H1 (cell line): ENCODE measurements at regions not wholly inside any gene's neighbourhood (a gene's known extent, or its start where the extent isn't known, plus 50 kb on each side); places are given as distances from the start of the nearest gene placed in this dataset.

Experiments
- CTCF ChIA-PET: fragments of 300-600 bp; sonication (Branson Sonifier 250); formaldehyde crosslinking; loops from one replicate; lab custom pipeline; 2021; ENCODE audit not compliant: partially characterized antibody; lab: Charles Lee
- POLR2A ChIA-PET: fragments of 300-600 bp; sonication (Branson Sonifier 250); formaldehyde crosslinking; loops from one replicate; lab custom pipeline; 2021; ENCODE audit warnings: inconsistent platforms; ENCODE audit not compliant: partially characterized antibody; lab: Charles Lee
- DNase-seq, 2 experiments: peaks; one replicate each; pipeline versions ENCODE4 v3.0.0 to v3.0.0-alpha.2; 2010 to 2022; ENCODE audit warnings: low spot score in 2 of 2, low read depth in 1 of 2, mixed read lengths in 1 of 2
- FAIRE-seq: peaks from 2 replicates; lab custom pipeline; 2011; peaks lifted over from hg19 to GRCh38; lab: Jason Lieb, UNC
- H2AFZ ChIP-seq: 2 replicates; pipeline ENCODE4 v1.8.1; 2012; ENCODE audit warnings: low read length, inconsistent platforms
- H2AK5ac ChIP-seq: 2 replicates; pipeline ENCODE4 v1.6.1; 2013; ENCODE audit warnings: low read depth, low read length
- H2BK120ac ChIP-seq: replicated peaks from 2 replicates; pipeline ENCODE3; 2013; ENCODE audit warnings: low read depth, low read length, inconsistent platforms
- H2BK12ac ChIP-seq: 2 replicates; pipeline ENCODE4 v1.6.1; 2013; ENCODE audit warnings: low read depth, low read length
- H2BK15ac ChIP-seq: 2 replicates; pipeline ENCODE4 v1.6.1; 2013; ENCODE audit warnings: low read length
- H2BK20ac ChIP-seq: 2 replicates; pipeline ENCODE4 v1.6.1; 2013; ENCODE audit warnings: low read length
- H2BK5ac ChIP-seq: 2 replicates; pipeline ENCODE4 v1.6.1; 2013; ENCODE audit warnings: low read depth, low read length
- H3K14ac ChIP-seq: 2 replicates; pipeline ENCODE4 v1.6.1; 2013; ENCODE audit warnings: inconsistent platforms; ENCODE audit not compliant: insufficient read length
- H3K18ac ChIP-seq: 2 replicates; pipeline ENCODE4 v1.6.1; 2013; ENCODE audit warnings: low read length; ENCODE audit errors: extremely low read depth
- H3K23ac ChIP-seq: 2 replicates; pipeline ENCODE4 v1.6.1; 2013; ENCODE audit warnings: inconsistent platforms; ENCODE audit not compliant: insufficient read length
- H3K23me2 ChIP-seq: 2 replicates; pipeline ENCODE4 v1.6.1; 2013; ENCODE audit warnings: low read depth, low read length
- H3K27ac ChIP-seq: 2 replicates; pipeline ENCODE4 v1.6.1; 2011; ENCODE audit warnings: low read depth, low read length, inconsistent platforms
- H3K27me3 ChIP-seq, 4 experiments: replicated peaks in 1 of 4; 1 replicate in 1 of 4; 2 replicates in 3 of 4; pipeline versions ENCODE4 v1.6.1 to v1.8.1; 2011 to 2013; ENCODE audit warnings: low read length in 3 of 4, mild to moderate bottlenecking in 3 of 4, inconsistent platforms in 2 of 4, mixed read lengths in 2 of 4, moderate library complexity in 1 of 4; ENCODE audit not compliant: control insufficient read depth in 3 of 4, insufficient read depth in 3 of 4; ENCODE audit errors: extremely low read depth in 1 of 4
- H3K36me3 ChIP-seq, 4 experiments: 2 replicates each; pipeline versions ENCODE4 v1.6.1 to v1.8.1; 2011 to 2013; ENCODE audit warnings: mild to moderate bottlenecking in 4 of 4, low read length in 3 of 4, moderate library complexity in 2 of 4, control low read depth in 1 of 4, inconsistent platforms in 1 of 4; ENCODE audit not compliant: insufficient read depth in 4 of 4, control insufficient read depth in 2 of 4
- H3K4ac ChIP-seq: replicated peaks from 2 replicates; pipeline ENCODE3; 2013; ENCODE audit warnings: low read length, low read depth, mixed read lengths, inconsistent platforms; ENCODE audit not compliant: insufficient read length
- H3K4me1 ChIP-seq, 4 experiments: replicated peaks in 1 of 4; 1 replicate in 1 of 4; 2 replicates in 3 of 4; pipeline versions ENCODE4 v1.6.1 to v1.8.1; 2011 to 2013; ENCODE audit warnings: low read length in 3 of 4, inconsistent platforms in 2 of 4, mixed read lengths in 1 of 4; ENCODE audit not compliant: insufficient read depth in 4 of 4, control insufficient read depth in 3 of 4
- H3K4me2 ChIP-seq, 2 experiments: 2 replicates each; pipeline versions ENCODE4 v1.6.1 to v1.8.1; 2011 to 2013; ENCODE audit warnings: low read depth in 2 of 2, low read length in 2 of 2, control low read depth in 1 of 2, inconsistent platforms in 1 of 2, mild to moderate bottlenecking in 1 of 2; ENCODE audit not compliant: insufficient read depth in 1 of 2
- H3K4me3 ChIP-seq, 4 experiments: fragments of 200-600, 300-600 bp in 1 of 4; sonication (generic), shearing (Covaris generic), sonication (Bioruptor Twin) in 1 of 4; 2 replicates each; pipeline versions ENCODE4 v1.5.1 to v1.8.1; 2011 to 2016; ENCODE audit warnings: low read length in 4 of 4, low read depth in 3 of 4, control low read depth in 2 of 4, inconsistent platforms in 2 of 4, mild to moderate bottlenecking in 2 of 4, mixed read lengths in 1 of 4, moderate library complexity in 1 of 4; ENCODE audit not compliant: insufficient read depth in 2 of 4; ENCODE audit errors: extremely low read depth in 1 of 4
- H3K56ac ChIP-seq: replicated peaks from 2 replicates; pipeline ENCODE3; 2013; ENCODE audit warnings: low read depth, mild to moderate bottlenecking, mixed read lengths, low read length, inconsistent platforms; ENCODE audit not compliant: insufficient read length
- H3K79me1 ChIP-seq: 2 replicates; pipeline ENCODE4 v1.6.1; 2013; ENCODE audit warnings: low read depth, low read length, control low read depth
- H3K79me2 ChIP-seq, 2 experiments: 2 replicates each; pipeline versions ENCODE4 v1.6.1 to v1.8.1; 2012 to 2013; ENCODE audit warnings: low read length in 2 of 2, mild to moderate bottlenecking in 2 of 2, inconsistent platforms in 1 of 2; ENCODE audit not compliant: insufficient read depth in 2 of 2, control insufficient read depth in 1 of 2
- H3K9ac ChIP-seq, 4 experiments: replicated peaks in 1 of 4; 1 replicate in 1 of 4; 2 replicates in 3 of 4; pipeline versions ENCODE4 v1.6.1 to v1.8.1; 2011 to 2013; ENCODE audit warnings: low read depth in 3 of 4, low read length in 3 of 4, control low read depth in 2 of 4, mild to moderate bottlenecking in 2 of 4, moderate library complexity in 2 of 4, inconsistent platforms in 1 of 4; ENCODE audit errors: extremely low read depth in 1 of 4
- H3K9me3 ChIP-seq, 2 experiments: 2 replicates each; pipeline versions ENCODE4 v1.6.1 to v1.8.1; 2012 to 2013; ENCODE audit warnings: mild to moderate bottlenecking in 2 of 2, moderate library complexity in 2 of 2, control low read depth in 1 of 2, inconsistent platforms in 1 of 2, low read depth in 1 of 2, low read length in 1 of 2, mixed read lengths in 1 of 2; ENCODE audit not compliant: insufficient read depth in 2 of 2
- H4K20me1 ChIP-seq, 2 experiments: replicated peaks in 1 of 2; 2 replicates each; pipeline versions ENCODE3 to v1.8.1; 2011 to 2013; ENCODE audit warnings: inconsistent platforms in 2 of 2, low read length in 2 of 2, mild to moderate bottlenecking in 1 of 2; ENCODE audit not compliant: insufficient read depth in 2 of 2, control insufficient read depth in 1 of 2
- H4K5ac ChIP-seq: 2 replicates; pipeline ENCODE4 v1.6.1; 2013; ENCODE audit warnings: low read length, low read depth, mixed read lengths, inconsistent platforms; ENCODE audit not compliant: insufficient read length
- H4K8ac ChIP-seq: 2 replicates; pipeline ENCODE4 v1.8.0; 2013; ENCODE audit warnings: mild to moderate bottlenecking, moderate library complexity, low read length, inconsistent platforms; ENCODE audit not compliant: insufficient read depth; ENCODE audit errors: extremely low read depth
- H4K91ac ChIP-seq: replicated peaks from 2 replicates; pipeline ENCODE3; 2013; ENCODE audit warnings: low read length, mixed read lengths, inconsistent platforms; ENCODE audit not compliant: insufficient read length
- CBX8 ChIP-seq: fragments of 300-800, 300-1000 bp; sonication (generic); IDR thresholded peaks from 2 replicates; pipeline ENCODE4 v1.7.1; 2016; ENCODE audit warnings: low read depth, low read length, borderline replicate concordance
- KDM1A ChIP-seq: fragments of 200-600, 300-600 bp; sonication (generic); IDR thresholded peaks from 2 replicates; pipeline ENCODE4 v1.7.1; 2016; ENCODE audit warnings: mild to moderate bottlenecking, low read length, borderline replicate concordance
- TCF12 ChIP-seq: IDR thresholded peaks from 2 replicates; pipeline ENCODE4 v1.6.1; 2011; ENCODE audit warnings: low read depth, mild to moderate bottlenecking, low read length
- WGBS, 2 experiments: shearing (Covaris generic) in 1 of 2; methylation state at CpG; one replicate each; pipeline versions ENCODE4 v1.1.6 to v1.1.7; 2013 to 2015; ENCODE audit warnings: low lambda C conversion rate in 2 of 2, mixed read lengths in 2 of 2, inconsistent platforms in 1 of 2, low coverage in 1 of 2, missing lambda C conversion rate in 1 of 2; ENCODE audit not compliant: insufficient replicate concordance in 2 of 2, insufficient coverage in 1 of 2, insufficient read length in 1 of 2; ENCODE audit errors: extremely low coverage in 1 of 2, missing lambda C conversion rate in 1 of 2; 5-methylcytosine and 5-hydroxymethylcytosine counted together
- TF ChIP-seq, protein P1 (sequence below): IDR thresholded peaks from 2 replicates; pipeline ENCODE4 v1.6.1; 2011; ENCODE audit warnings: low read length, improper control_type of control experiment

DNA sequence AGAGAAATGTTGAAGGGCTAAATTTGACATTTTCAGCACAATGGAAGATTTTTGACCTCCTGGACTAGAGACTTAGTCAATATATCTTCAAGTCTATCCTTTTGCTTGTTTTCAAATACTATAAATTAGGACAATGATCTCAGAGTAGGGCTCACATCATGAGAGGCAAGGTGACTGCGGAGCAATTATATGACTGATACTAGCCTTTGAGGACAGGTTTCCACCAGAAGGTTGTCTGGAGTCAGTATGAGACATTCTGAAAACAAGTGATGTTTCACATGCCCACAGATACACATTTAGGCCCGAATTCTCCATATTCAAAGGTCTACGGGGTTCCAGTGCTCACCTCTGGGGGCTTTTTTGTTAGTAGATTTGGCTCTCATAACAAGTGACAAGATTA, 142.3 kb upstream of the SAMSN1 start:
- Histone ChIP-seq H3K56ac (no peak overlapping the region), H2AFZ (no peak overlapping the region), H4K8ac (no peak overlapping the region), H2BK20ac (no peak overlapping the region), H3K23ac (no peak overlapping the region), H3K27ac (no peak overlapping the region), H2AK5ac (no peak overlapping the region), H3K79me2 (no peaks in the 10 kb centered on the region), H2BK12ac (no peak overlapping the region), H3K9ac (no peak overlapping the region), H3K4ac (no peak overlapping the region), H2BK5ac (no peak overlapping the region), H4K5ac (no peak overlapping the region), H3K36me3 (no peaks in the 10 kb centered on the region), H4K20me1 (no peaks in the 10 kb centered on the region), H2BK120ac (no peak overlapping the region), H3K4me1 (peaks cover 0 to 3% (median 0%) of the 10 kb centered on the region in 4 experiments; a peak in 1 of 7 replicates), H4K91ac (no peak overlapping the region), H3K79me1 (no peaks in the 10 kb centered on the region), H3K4me2 (no peak overlapping the region), H3K23me2 (no peaks in the 10 kb centered on the region), H3K14ac (no peak overlapping the region), H3K27me3 (no peaks in the 10 kb centered on the region), H3K4me3 (no peak overlapping the region), H3K9me3 (no peaks in the 10 kb centered on the region), H2BK15ac (no peak overlapping the region), H3K18ac (no peak overlapping the region)
- no peak for DNase-seq
- FAIRE-seq, result no peak
- ChIA-PET CTCF (no interaction called here), POLR2A (no interaction called here)
- TF ChIP-seq, protein P1, sequence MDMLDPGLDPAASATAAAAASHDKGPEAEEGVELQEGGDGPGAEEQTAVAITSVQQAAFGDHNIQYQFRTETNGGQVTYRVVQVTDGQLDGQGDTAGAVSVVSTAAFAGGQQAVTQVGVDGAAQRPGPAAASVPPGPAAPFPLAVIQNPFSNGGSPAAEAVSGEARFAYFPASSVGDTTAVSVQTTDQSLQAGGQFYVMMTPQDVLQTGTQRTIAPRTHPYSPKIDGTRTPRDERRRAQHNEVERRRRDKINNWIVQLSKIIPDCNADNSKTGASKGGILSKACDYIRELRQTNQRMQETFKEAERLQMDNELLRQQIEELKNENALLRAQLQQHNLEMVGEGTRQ, result no peak
- no peak for TF ChIP-seq TCF12
- TF ChIP-seq KDM1A, result no peak
- TF ChIP-seq CBX8, result no peak
- 94% methylated on average over 3 of the region's 3 CpGs; no CpG with 5 or more reads in 1 of the 2 experiments for WGBS, 2 experiments
